ENCODE measurements at regions not wholly inside any gene's neighbourhood (a gene's known extent, or its start where the extent isn't known, plus 50 kb on each side); places are given as distances from the start of the nearest gene placed in this dataset.
"Not testable (repeated sequence)": the region's sequence is repeated elsewhere in the genome, so short reads cannot be mapped to it uniquely, and the experiment has no call there.

DNA sequence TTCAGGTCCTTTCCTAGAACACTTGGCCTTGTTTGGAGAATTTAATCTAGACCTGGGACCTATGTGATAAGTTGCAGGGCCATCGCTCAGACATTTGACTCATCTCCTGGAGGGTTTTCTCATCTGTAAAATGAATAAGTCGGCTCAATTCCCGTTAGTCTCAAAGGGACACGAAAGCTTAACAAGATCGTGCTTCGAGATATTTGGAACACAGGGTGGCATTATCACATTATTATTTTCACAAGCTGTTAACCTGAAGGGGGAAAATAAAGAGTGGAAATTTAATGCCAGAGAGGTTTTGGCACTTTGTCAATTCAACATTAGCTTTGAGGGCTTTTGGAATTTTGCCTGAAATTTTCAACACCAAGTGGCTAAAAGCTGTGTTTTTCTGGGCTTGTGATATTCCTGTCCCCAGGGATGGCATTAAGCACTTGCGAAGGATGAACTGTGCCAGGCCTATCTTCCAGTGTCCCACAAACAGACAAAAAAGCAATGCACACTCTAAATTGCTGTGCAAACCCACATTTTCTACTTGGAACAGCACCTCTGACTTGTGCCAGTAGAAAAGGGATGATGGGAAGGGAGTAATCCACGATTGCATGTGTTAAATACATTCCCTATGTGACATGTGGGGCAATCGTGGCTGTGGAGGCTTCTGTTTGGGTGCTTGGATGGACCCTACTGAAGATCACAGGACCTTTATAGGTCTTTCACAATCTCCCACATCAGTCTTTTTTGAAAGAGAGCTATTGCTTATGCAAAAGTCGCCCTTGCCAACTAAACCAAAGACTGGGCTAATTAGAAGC is 478.7 kb downstream of the MFSD1 start:
- Histone ChIP-seq H3K9ac (ENCODE audit: low read depth, low read length) (no peak overlapping the region), H3K4me3 (ENCODE audit: low read length) (no peak overlapping the region), H3K4me1 (ENCODE audit: control insufficient read depth, insufficient read depth, low read length) (peaks cover 2% of the 10 kb centered on the region), H3K9me3 (replicated peaks; ENCODE audit: low read length) (no peaks in the 10 kb centered on the region), H3K4me2 (ENCODE audit: low read length) (no peak overlapping the region), H3K36me3 (ENCODE audit: insufficient read depth, low read length) (no peaks in the 10 kb centered on the region), H3K27me3 (ENCODE audit: control insufficient read depth, insufficient read depth, low read length) (peaks cover 5% of the 10 kb centered on the region)

DNA sequence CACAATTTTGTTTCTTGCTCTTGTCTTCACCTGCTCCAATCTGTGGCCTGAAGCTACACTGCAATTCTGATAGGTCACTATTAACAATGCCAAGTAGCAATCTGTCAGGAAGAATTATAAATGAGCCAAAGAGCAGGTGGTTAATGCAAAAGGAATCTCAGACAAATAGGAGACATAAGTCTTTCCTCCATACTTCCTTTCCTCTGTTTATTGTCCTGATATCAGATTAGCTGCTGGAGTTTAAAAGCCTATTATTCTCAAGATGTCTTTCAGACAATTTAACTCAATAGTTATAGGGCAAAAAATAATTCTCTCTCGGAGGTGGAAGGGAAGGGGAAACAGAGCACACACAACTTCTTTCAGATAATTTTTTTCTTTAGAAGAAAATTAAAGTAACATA is 491.6 kb downstream of the MFSD1 start:
- H3K27me3 ChIP-seq (ENCODE audit: control insufficient read depth, insufficient read depth, low read length) = peaks cover 3% of the 10 kb centered on the region
- H3K4me1 ChIP-seq (ENCODE audit: control insufficient read depth, insufficient read depth, low read length) = no peaks in the 10 kb centered on the region
- H3K9ac ChIP-seq (ENCODE audit: low read depth, low read length) = no peak overlapping the region
- no peaks in the 10 kb centered on the region for H3K36me3 ChIP-seq (ENCODE audit: insufficient read depth, low read length)
- no peak overlapping the region for H3K4me3 ChIP-seq (ENCODE audit: low read length)
- no peak overlapping the region for H3K4me2 ChIP-seq (ENCODE audit: low read length)
- H3K9me3 ChIP-seq (replicated peaks; ENCODE audit: low read length) = no peaks in the 10 kb centered on the region

DNA sequence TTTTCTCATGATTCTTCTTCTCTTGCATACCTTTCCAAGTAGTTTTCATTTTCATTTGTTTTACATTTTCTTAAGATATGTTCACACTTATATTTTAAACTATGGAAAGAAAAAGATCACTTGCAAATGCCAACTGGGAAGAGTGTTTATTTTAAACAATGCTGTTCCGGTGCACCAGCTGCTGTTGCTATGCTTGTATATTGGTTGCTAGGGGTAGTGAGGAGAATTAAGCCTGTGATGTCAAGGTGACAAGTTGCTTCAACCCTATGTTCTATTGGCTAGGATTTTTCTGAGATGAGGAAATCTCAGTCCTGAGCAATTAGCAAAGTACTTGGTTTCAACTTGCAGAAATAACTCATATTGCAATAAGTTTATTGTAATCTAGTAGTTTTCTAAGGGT is 500.1 kb downstream of the MFSD1 start:
- no peaks in the 10 kb centered on the region for H3K36me3 ChIP-seq (ENCODE audit: insufficient read depth, low read length)
- no peaks in the 10 kb centered on the region for H3K4me1 ChIP-seq (ENCODE audit: control insufficient read depth, insufficient read depth, low read length)
- H3K9ac ChIP-seq (ENCODE audit: low read depth, low read length) = no peak overlapping the region
- no peak overlapping the region for H3K4me3 ChIP-seq (ENCODE audit: low read length)
- H3K4me2 ChIP-seq (ENCODE audit: low read length) = no peak overlapping the region
- H3K27me3 ChIP-seq (ENCODE audit: control insufficient read depth, insufficient read depth, low read length) = no peaks in the 10 kb centered on the region
- no peaks in the 10 kb centered on the region for H3K9me3 ChIP-seq (replicated peaks; ENCODE audit: low read length)

- Histone ChIP-seq H3K36me3 (ENCODE audit: insufficient read depth, low read length) (no peaks in the 10 kb centered on the region), H3K9me3 (replicated peaks; ENCODE audit: low read length) (no peaks in the 10 kb centered on the region), H3K27me3 (ENCODE audit: control insufficient read depth, insufficient read depth, low read length) (peaks cover 5% of the 10 kb centered on the region), H3K4me3 (ENCODE audit: low read length) (no peak overlapping the region), H3K4me2 (ENCODE audit: low read length) (no peak overlapping the region), H3K9ac (ENCODE audit: low read depth, low read length) (no peak overlapping the region), H3K4me1 (ENCODE audit: control insufficient read depth, insufficient read depth, low read length) (no peaks in the 10 kb centered on the region)
Measured at GRCh38 chr3:159305017-159305416, 503.2 kb downstream of the MFSD1 start.

DNA sequence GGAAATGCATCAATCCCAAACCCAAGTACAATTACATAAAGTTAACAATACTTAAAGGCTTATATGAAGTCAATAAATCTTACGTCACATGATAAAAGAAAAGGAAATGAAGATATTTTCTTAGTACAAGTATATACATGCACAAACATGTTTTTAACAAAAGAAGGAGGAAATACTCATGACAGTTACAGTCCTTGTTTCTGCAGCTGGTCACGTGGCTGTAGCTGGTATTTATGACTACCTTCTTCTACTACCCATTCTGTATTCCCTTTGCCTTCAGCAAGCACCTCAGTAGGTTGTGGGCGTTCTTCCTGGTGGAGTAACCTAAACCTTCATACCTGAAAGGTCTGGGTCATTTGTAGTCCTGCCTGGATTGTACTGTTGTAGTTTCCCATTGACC is 514.9 kb downstream of the MFSD1 start:
- not testable (repeated sequence) for H3K36me3 ChIP-seq (ENCODE audit: insufficient read depth, low read length); H3K4me2 ChIP-seq (ENCODE audit: low read length); H3K27me3 ChIP-seq (ENCODE audit: control insufficient read depth, insufficient read depth, low read length); H3K9me3 ChIP-seq (replicated peaks; ENCODE audit: low read length); H3K9ac ChIP-seq (ENCODE audit: low read depth, low read length); H3K4me1 ChIP-seq (ENCODE audit: control insufficient read depth, insufficient read depth, low read length); H3K4me3 ChIP-seq (ENCODE audit: low read length)

GRCh38 chr3:159319156-159319555 is 517.3 kb downstream of the MFSD1 start:
- Histone ChIP-seq H3K27me3 (ENCODE audit: control insufficient read depth, insufficient read depth, low read length) (no peaks in the 10 kb centered on the region), H3K9me3 (replicated peaks; ENCODE audit: low read length) (no peaks in the 10 kb centered on the region), H3K4me1 (ENCODE audit: control insufficient read depth, insufficient read depth, low read length) (no peaks in the 10 kb centered on the region), H3K4me3 (ENCODE audit: low read length) (no peak overlapping the region), H3K9ac (ENCODE audit: low read depth, low read length) (no peak overlapping the region), H3K36me3 (ENCODE audit: insufficient read depth, low read length) (no peaks in the 10 kb centered on the region), H3K4me2 (ENCODE audit: low read length) (no peak overlapping the region)

DNA sequence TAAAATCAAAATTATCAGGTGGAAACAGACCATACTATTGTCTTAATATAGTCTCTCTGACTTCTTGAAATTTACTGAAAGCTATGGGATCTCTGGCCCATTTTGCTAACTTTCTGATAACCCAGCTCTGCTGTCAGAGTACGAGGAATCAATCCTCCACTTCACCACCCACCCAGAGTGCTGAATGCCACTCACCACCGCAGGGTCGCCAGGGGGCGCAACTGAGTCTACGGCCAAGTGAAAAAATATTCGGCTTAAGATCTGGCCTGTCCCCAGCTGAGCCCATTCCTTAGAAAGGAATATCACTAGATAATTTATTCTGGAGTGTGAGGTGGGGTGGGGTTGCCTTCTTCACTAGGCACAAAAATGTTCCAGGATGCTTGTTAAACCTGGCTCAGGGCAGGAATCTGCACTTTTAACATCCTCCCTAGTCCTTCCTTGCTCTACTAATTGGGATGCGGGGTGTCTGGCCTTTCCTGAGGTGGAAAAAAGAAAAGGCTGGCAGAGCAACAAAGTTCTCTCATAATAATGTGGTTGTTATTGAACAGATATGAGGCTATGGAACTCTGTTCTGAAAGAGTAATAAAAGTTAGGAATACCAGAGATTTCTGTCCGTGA is 520.6 kb downstream of the MFSD1 start:
- Histone ChIP-seq H3K4me2 (ENCODE audit: low read length) (no peak overlapping the region), H3K27me3 (ENCODE audit: control insufficient read depth, insufficient read depth, low read length) (no peaks in the 10 kb centered on the region), H3K9ac (ENCODE audit: low read depth, low read length) (no peak overlapping the region), H3K4me3 (ENCODE audit: low read length) (no peak overlapping the region), H3K4me1 (ENCODE audit: control insufficient read depth, insufficient read depth, low read length) (no peaks in the 10 kb centered on the region), H3K36me3 (ENCODE audit: insufficient read depth, low read length) (no peaks in the 10 kb centered on the region), H3K9me3 (replicated peaks; ENCODE audit: low read length) (no peaks in the 10 kb centered on the region)

DNA sequence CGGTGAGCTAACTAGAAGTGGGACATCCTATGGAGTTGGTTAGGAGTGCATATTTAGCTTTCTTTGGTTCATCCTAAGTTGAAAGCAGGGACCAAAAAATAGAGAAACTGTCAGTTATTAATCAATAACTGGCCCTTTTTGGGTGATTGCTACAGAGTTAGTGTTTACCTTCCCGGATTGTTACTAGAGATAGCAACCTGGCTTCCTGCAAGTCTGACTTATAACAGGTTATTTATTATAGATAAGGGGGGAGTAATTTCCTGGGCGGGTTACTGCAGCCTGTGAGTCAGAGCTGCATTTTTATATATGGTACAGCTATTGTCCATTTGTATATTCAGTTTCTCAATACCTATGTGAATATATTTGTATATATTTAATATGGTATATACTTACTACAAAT is 522.0 kb downstream of the MFSD1 start:
- H3K4me2 ChIP-seq (ENCODE audit: low read length) = no peak overlapping the region
- no peaks in the 10 kb centered on the region for H3K4me1 ChIP-seq (ENCODE audit: control insufficient read depth, insufficient read depth, low read length)
- no peaks in the 10 kb centered on the region for H3K27me3 ChIP-seq (ENCODE audit: control insufficient read depth, insufficient read depth, low read length)
- H3K9ac ChIP-seq (ENCODE audit: low read depth, low read length) = no peak overlapping the region
- no peaks in the 10 kb centered on the region for H3K36me3 ChIP-seq (ENCODE audit: insufficient read depth, low read length)
- H3K4me3 ChIP-seq (ENCODE audit: low read length) = no peak overlapping the region
- H3K9me3 ChIP-seq (replicated peaks; ENCODE audit: low read length) = no peaks in the 10 kb centered on the region

- Histone ChIP-seq H3K4me2 (ENCODE audit: low read length) (no peak overlapping the region), H3K9me3 (replicated peaks; ENCODE audit: low read length) (no peaks in the 10 kb centered on the region), H3K27me3 (ENCODE audit: control insufficient read depth, insufficient read depth, low read length) (no peaks in the 10 kb centered on the region), H3K9ac (ENCODE audit: low read depth, low read length) (no peak overlapping the region), H3K4me1 (ENCODE audit: control insufficient read depth, insufficient read depth, low read length) (no peaks in the 10 kb centered on the region), H3K4me3 (ENCODE audit: low read length) (no peak overlapping the region), H3K36me3 (ENCODE audit: insufficient read depth, low read length) (no peaks in the 10 kb centered on the region)
Measured at GRCh38 chr3:159326998-159327397, 525.1 kb downstream of the MFSD1 start.

DNA sequence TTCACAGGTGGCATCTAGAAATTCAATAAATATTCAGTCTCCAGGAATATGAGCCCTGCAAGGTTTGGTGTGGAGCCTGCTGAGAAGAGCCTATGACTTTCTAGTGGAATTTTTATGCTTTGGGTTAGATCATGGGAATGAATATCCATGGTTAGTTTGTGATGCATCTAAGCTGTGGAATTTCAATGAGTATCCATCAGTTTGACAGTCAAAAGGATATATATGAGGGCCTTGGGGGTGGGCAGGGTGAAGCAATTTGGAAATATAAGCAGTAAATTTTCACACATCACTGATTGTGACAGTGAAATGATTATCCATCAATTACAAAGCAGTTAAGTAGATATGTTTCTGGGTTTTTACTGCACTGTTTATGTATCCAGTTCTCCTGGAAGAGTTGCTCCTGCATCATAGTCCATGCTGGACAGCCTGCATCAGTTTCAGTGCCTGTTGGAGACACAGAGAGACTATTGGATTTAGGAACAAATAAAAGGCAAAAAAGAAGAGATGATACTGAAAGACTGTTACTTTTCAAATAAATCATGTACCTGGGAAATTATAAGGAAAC is 530.8 kb downstream of the MFSD1 start:
- no peaks in the 10 kb centered on the region for H3K36me3 ChIP-seq (ENCODE audit: insufficient read depth, low read length)
- H3K9me3 ChIP-seq (replicated peaks; ENCODE audit: low read length) = no peaks in the 10 kb centered on the region
- no peaks in the 10 kb centered on the region for H3K4me1 ChIP-seq (ENCODE audit: control insufficient read depth, insufficient read depth, low read length)
- no peak overlapping the region for H3K9ac ChIP-seq (ENCODE audit: low read depth, low read length)
- no peak overlapping the region for H3K4me2 ChIP-seq (ENCODE audit: low read length)
- H3K27me3 ChIP-seq (ENCODE audit: control insufficient read depth, insufficient read depth, low read length) = no peaks in the 10 kb centered on the region
- H3K4me3 ChIP-seq (ENCODE audit: low read length) = no peak overlapping the region

DNA sequence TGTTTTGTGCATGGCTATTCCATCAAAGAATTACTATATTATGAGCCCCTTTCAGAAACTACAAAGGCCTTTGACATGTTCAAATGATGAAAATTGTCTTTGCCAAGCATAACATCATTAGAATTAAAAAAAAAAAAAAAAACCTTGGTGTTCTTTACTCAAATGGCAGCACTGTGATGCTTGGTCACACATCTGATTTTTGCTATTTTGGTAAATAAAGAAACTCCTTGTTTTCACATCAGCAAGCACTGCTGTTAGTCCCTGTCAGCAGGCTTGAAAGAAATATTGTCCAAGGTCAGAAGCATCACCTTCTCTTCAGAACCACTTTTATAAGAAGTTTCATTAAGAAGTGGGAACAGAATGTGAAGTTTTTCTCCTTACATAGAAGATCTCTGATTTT is 537.3 kb downstream of the MFSD1 start:
- H3K36me3 ChIP-seq (ENCODE audit: insufficient read depth, low read length) = no peaks in the 10 kb centered on the region
- H3K9ac ChIP-seq (ENCODE audit: low read depth, low read length) = no peak overlapping the region
- H3K4me1 ChIP-seq (ENCODE audit: control insufficient read depth, insufficient read depth, low read length) = no peaks in the 10 kb centered on the region
- H3K9me3 ChIP-seq (replicated peaks; ENCODE audit: low read length) = no peaks in the 10 kb centered on the region
- H3K27me3 ChIP-seq (ENCODE audit: control insufficient read depth, insufficient read depth, low read length) = no peaks in the 10 kb centered on the region
- no peak overlapping the region for H3K4me3 ChIP-seq (ENCODE audit: low read length)
- H3K4me2 ChIP-seq (ENCODE audit: low read length) = no peak overlapping the region
